ENCODE measurements at regions not wholly inside any gene's neighbourhood (a gene's known extent, or its start where the extent isn't known, plus 50 kb on each side); places are given as distances from the start of the nearest gene placed in this dataset.

DNA sequence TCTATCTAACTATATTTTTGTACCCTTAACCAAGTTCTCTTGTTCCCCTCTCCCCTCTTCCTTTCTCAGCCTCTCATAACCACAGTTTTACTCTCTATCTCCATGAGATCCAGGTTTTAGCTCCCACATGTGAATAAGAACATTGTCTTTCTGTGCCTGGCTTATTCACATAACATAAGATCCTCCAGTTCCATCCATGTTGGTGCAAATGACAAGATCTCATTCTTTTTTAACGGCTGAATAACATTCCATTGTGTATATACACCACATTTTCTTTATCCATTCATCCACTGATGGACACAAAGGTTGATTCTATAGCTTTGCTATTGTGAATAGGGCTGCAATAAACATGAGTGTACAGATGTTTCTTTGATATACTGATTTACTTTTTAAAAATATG, 83.9 kb upstream of the TMEM178A start:
- TF ChIP-seq EGR1 (IDR thresholded peaks at IDR 0.05; ENCODE audit: low read depth in 2 of 2) = no peak
- TF ChIP-seq REST (IDR thresholded peaks at IDR 0.05) = no peak
- TF ChIP-seq ZBTB33 (IDR thresholded peaks at IDR 0.05) = no peak
- TF ChIP-seq CTCF (IDR thresholded peaks at IDR 0.05; ENCODE audit: low read depth, low read length, missing input control) = no peak
- TF ChIP-seq GABPA (IDR thresholded peaks at IDR 0.05 in 1 of 2, conservative IDR thresholded peaks at IDR 0.05 in 1 of 2) = no peak
- TF ChIP-seq, protein P1, sequence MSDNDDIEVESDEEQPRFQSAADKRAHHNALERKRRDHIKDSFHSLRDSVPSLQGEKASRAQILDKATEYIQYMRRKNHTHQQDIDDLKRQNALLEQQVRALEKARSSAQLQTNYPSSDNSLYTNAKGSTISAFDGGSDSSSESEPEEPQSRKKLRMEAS (IDR thresholded peaks at IDR 0.05) = no peak
- TF ChIP-seq FOXA2 (IDR thresholded peaks at IDR 0.05) = no peak
- TF ChIP-seq RAD21 (IDR thresholded peaks at IDR 0.05) = no peak
- no peak for TF ChIP-seq JUND (IDR thresholded peaks at IDR 0.05)
- TF ChIP-seq TAF1 (conservative IDR thresholded peaks at IDR 0.05) = no peak
- TF ChIP-seq SP1 (IDR thresholded peaks at IDR 0.05) = no peak
- no peak for TF ChIP-seq ATF3 (IDR thresholded peaks at IDR 0.05)
- no peak for TF ChIP-seq YY1 (IDR thresholded peaks at IDR 0.05)
